ENCODE measurements at regions not wholly inside any gene's neighbourhood (a gene's known extent, or its start where the extent isn't known, plus 50 kb on each side); places are given as distances from the start of the nearest gene placed in this dataset.

DNA sequence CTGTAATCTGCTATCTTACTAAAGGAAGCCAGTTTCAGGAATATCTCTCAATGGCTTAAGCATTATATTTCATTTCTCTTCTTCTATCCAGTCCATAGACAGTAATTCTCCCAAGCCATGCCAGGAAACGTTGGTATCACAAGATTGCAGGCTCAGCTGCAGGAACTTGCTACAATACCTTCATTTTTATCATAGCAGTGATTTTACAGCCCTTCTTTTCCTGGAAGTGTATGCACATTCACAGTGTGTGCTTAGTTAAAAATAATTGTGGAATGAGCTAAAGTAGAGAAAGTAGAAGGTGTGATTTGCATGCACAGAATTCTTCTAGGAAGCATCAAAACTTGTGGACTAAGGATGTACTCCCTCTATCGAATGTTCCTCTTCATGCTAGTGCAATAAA lies 647.2 kb upstream of the PTBP2 start:
- Mint-ChIP-seq H3K36me3 (peaks cover 11% of the 10 kb centered on the region), H3K27ac (no peak overlapping the region), H3K27me3 (ENCODE audit: low read depth in 2 of 2) (no peaks in the 10 kb centered on the region), H3K9me3 (peaks cover 10 to 23% of the 10 kb centered on the region in 2 donors), H3K4me1 (no peaks in the 10 kb centered on the region), H3K4me3 (no peak overlapping the region)
- TF ChIP-seq, protein P1, sequence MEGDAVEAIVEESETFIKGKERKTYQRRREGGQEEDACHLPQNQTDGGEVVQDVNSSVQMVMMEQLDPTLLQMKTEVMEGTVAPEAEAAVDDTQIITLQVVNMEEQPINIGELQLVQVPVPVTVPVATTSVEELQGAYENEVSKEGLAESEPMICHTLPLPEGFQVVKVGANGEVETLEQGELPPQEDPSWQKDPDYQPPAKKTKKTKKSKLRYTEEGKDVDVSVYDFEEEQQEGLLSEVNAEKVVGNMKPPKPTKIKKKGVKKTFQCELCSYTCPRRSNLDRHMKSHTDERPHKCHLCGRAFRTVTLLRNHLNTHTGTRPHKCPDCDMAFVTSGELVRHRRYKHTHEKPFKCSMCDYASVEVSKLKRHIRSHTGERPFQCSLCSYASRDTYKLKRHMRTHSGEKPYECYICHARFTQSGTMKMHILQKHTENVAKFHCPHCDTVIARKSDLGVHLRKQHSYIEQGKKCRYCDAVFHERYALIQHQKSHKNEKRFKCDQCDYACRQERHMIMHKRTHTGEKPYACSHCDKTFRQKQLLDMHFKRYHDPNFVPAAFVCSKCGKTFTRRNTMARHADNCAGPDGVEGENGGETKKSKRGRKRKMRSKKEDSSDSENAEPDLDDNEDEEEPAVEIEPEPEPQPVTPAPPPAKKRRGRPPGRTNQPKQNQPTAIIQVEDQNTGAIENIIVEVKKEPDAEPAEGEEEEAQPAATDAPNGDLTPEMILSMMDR (IDR thresholded peaks at IDR 0.05): no peak
- no peak overlapping the region for H3K27ac ChIP-seq (ENCODE audit: low read length)
- no peaks in the 10 kb centered on the region for H3K27me3 ChIP-seq (ENCODE audit: control insufficient read depth, insufficient read depth, low read length)
- H3K9me3 ChIP-seq (ENCODE audit: control insufficient read depth, insufficient read depth, low read length): peaks cover 3% of the 10 kb centered on the region
- H3K36me3 ChIP-seq (ENCODE audit: control insufficient read depth, insufficient read depth, low read length): no peaks in the 10 kb centered on the region
- WGBS (ENCODE audit: insufficient coverage): 16% methylated on average over 1 of the region's 2 CpGs
- ATAC-seq (no peak), DNase-seq (no peak)
- no peaks in the 10 kb centered on the region for H3K4me1 ChIP-seq (ENCODE audit: control insufficient read depth, insufficient read depth, low read length)
- H3K4me3 ChIP-seq (ENCODE audit: low read length): no peak overlapping the region
- intact Hi-C loops (cut with micrococcal nuclease): no loop called here

DNA sequence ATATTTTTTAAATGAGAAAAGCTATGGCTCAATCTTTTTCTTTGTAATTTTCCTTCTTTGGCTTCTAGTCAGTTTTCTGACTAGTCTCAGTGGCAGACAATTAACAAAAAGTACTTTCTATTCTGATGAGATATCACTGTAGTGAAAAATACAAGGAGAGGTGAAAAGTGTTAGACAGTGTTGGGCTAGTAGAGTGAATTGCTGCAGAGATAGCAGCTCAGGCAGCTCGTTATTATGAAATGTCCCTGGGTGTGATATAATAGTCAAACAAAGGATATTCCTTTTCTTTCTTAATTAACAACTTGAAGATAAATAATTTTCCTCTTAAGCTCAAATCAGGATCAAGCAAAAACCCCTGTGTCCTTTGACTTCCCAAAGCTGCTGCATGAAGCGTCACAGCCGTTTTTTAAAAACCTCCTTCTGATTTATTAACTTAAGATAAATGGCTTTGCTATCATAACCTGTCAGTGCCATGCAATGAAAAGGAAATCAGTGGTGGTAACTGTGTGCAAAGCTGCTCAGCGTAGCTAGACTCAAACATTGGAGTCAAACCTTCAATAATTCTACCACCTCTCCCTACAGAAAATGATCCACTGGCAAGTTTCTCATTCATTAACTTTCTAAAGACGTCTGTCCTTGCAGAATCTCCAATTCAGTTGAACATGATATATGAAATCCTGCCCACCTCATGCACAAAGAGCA lies 646.6 kb upstream of the PTBP2 start:
- Mint-ChIP-seq H3K9me3 (peaks cover 10 to 24% of the 10 kb centered on the region in 2 donors), H3K27me3 (ENCODE audit: low read depth in 2 of 2) (no peaks in the 10 kb centered on the region), H3K4me3 (no peak overlapping the region)

DNA sequence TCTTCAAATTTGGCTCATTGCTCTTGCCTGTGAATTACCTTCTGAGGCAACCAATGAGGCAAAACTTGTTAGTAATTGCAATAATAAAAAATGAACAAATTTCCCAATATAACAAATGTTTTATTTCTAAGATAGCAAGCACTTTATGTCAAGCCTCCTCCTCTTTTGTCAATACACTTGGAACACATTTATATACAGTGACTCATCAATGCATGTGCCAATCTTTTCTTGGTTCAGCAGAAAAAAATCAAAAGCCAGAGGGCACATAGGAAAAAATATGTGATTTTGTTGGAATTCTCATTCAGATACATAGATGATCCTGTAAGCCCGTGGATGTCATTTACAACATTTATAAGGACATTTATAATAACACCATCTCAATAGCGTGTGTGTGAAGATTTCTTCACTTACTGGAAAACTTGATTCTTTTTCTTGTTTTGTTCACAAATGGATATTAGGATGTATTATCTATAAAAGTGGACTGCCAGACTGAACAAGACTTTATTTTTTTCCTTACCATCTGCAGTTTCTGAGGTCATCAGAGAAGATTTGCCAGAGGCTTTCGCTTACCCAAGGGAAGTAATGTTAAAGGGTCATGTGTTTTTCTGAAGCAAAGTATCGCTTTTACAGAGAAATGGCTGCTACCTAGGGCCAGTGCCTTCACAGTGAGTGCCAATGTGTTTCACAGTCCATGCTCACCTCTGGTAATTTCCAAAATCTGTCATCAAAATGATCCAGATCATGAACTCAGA lies 645.7 kb upstream of the PTBP2 start:
- H3K27me3 ChIP-seq (ENCODE audit: control insufficient read depth, insufficient read depth, low read length): no peaks in the 10 kb centered on the region
- no peak overlapping the region for H3K4me3 ChIP-seq (ENCODE audit: low read length)
- Mint-ChIP-seq H3K27ac (no peak overlapping the region), H3K4me3 (no peak overlapping the region), H3K36me3 (peaks cover 11% of the 10 kb centered on the region), H3K27me3 (ENCODE audit: low read depth in 2 of 2) (no peaks in the 10 kb centered on the region), H3K9me3 (peaks cover 13 to 29% of the 10 kb centered on the region in 2 donors), H3K4me1 (no peaks in the 10 kb centered on the region)
- no peak overlapping the region for H3K27ac ChIP-seq (ENCODE audit: low read length)
- WGBS (ENCODE audit: insufficient coverage): 94% methylated on average over 2 of the region's 4 CpGs
- no peaks in the 10 kb centered on the region for H3K36me3 ChIP-seq (ENCODE audit: control insufficient read depth, insufficient read depth, low read length)
- H3K4me1 ChIP-seq (ENCODE audit: control insufficient read depth, insufficient read depth, low read length): no peaks in the 10 kb centered on the region
- H3K9me3 ChIP-seq (ENCODE audit: control insufficient read depth, insufficient read depth, low read length): peaks cover 3% of the 10 kb centered on the region
- ATAC-seq (no peak), DNase-seq (no peak)
- TF ChIP-seq, protein P1 (IDR thresholded peaks at IDR 0.05): no peak
- intact Hi-C loops (cut with micrococcal nuclease): no loop called here

More for the DNA sequence above, 646.6 kb upstream of the PTBP2 start:
- Mint-ChIP-seq H3K4me1 (no peaks in the 10 kb centered on the region), H3K36me3 (peaks cover 11% of the 10 kb centered on the region), H3K27ac (no peak overlapping the region)
- no peaks in the 10 kb centered on the region for H3K36me3 ChIP-seq (ENCODE audit: control insufficient read depth, insufficient read depth, low read length)
- no peaks in the 10 kb centered on the region for H3K27me3 ChIP-seq (ENCODE audit: control insufficient read depth, insufficient read depth, low read length)
- H3K27ac ChIP-seq (ENCODE audit: low read length): no peak overlapping the region
- H3K4me3 ChIP-seq (ENCODE audit: low read length): no peak overlapping the region
- WGBS (ENCODE audit: insufficient coverage): 7% methylated on average over 4 of the region's 5 CpGs
- peaks cover 3% of the 10 kb centered on the region for H3K9me3 ChIP-seq (ENCODE audit: control insufficient read depth, insufficient read depth, low read length)
- no peaks in the 10 kb centered on the region for H3K4me1 ChIP-seq (ENCODE audit: control insufficient read depth, insufficient read depth, low read length)
- intact Hi-C loops (cut with micrococcal nuclease): no loop called here
- no peak for DNase-seq
- TF ChIP-seq, protein P1 (IDR thresholded peaks at IDR 0.05): no peak
- no peak for ATAC-seq
